H4 (cell line): ENCODE measurements at regions not wholly inside any gene's neighbourhood (a gene's known extent, or its start where the extent isn't known, plus 50 kb on each side); places are given as distances from the start of the nearest gene placed in this dataset.
"Not testable (repeated sequence)": the region's sequence is repeated elsewhere in the genome, so short reads cannot be mapped to it uniquely, and the experiment has no call there.

ENCODE experiments used
- DNase-seq: peaks from one replicate; pipeline ENCODE4 v3.0.0-alpha.2; 2015; ENCODE audit warnings: low spot score

GRCh38 chr3:25945836-25946235, 155.9 kb downstream of the OXSM start:
- no peak for DNase-seq

DNA sequence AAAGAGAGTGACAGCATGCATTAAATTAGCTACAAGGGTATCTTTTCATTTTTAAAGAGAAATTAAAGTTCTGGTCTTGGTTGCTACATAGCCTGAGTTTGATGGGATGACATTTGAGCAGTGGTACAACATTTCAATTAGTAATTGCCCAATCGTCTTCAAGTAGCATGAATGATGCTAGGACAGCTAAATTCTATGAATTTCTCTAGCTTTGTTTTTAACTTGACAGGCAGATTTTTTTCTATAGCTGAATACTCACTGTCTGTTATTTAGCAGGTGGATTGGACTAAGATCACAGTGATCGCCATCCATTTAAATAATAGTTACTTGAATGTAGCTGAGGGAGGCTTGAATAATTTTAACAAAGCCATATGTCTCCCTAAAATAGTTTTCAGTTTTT, 162.2 kb downstream of the OXSM start:
- no peak for DNase-seq

- DNase-seq: no peak
Measured at GRCh38 chr3:25957026-25957425, 167.1 kb downstream of the OXSM start.

GRCh38 chr3:25960776-25961175, 170.9 kb downstream of the OXSM start:
- no peak for DNase-seq

GRCh38 chr3:25962255-25962654, 172.4 kb downstream of the OXSM start:
- DNase-seq: no peak

DNA sequence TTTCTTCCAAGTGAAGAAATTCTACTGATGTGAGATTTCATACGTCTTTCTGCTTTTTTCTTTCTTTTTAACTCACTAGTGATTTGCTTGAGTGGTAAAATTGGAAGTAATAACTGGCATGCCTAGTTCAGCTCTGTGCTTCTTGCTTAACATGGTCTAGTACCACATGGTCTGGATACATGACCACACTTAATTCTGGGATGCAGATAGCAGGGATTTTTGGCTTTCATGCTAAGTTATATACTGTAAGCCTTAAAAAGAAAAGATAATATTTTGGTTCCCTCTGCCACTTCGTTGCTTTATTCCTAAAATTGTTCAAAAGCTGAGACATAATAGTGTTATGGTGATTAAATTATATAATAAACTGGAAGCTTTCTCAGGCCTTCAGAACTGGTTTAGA, 174.3 kb downstream of the OXSM start:
- no peak for DNase-seq

- DNase-seq: no peak
Measured at GRCh38 chr3:25967385-25967784, 177.5 kb downstream of the OXSM start.

GRCh38 chr3:25971736-25972135, 181.8 kb downstream of the OXSM start:
- DNase-seq: no peak

DNA sequence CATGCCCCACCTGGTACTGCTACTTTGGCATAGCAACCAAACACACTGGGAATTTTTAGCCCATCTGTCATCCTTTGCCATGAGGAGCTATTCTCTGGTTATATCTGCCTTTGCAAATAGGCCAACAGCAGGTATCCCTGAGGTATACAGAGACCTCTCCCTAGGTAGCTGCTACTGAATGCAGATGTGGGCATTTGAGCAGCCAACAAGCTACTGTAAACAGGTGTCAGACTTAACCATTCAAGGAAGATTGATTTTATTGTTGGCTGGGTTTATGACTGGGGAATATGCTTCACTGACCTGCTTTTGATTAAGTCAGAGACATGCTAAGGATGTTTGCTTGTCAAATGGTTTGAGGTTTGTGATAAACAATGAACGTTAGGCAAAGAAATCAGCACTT, 183.2 kb downstream of the OXSM start:
- no peak for DNase-seq

DNA sequence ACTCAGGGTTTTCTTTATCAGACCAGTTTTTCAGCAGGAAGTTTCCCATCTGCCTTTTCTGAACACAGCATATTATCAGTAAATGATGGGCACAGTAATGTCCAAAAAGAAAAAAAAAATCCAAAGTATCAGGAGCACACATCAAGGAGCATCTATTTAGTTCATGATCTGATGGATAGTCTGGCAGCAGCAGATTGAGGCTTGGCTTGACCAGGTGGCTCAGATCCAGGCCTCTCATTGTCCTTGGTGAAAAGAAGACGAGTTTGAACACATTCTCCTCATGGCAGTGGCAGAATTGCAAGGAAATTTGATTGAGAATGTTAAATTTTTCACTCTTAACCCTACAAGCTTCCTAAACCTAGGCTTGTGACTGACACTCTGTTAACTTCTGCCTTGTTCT, 192.9 kb downstream of the OXSM start:
- no peak for DNase-seq

DNA sequence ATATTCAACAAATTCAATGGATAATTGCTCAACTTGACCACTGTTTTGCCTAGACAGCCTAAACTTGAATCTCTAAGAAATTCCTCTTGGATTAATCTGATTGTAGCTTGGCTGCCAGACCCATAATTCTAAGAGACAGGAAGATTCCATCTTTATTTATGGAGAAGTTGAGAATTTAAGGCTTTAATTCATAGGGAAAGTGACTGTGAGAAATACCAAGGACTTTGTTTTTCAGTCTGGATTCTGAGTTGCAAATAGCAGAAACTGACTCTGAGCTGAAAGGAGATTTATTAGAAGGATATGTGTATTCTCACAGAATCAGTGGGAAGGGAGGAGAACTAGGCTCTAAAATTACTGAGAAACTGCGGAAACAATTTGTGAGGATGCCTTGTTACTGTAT, 195.7 kb downstream of the OXSM start:
- DNase-seq: no peak

DNA sequence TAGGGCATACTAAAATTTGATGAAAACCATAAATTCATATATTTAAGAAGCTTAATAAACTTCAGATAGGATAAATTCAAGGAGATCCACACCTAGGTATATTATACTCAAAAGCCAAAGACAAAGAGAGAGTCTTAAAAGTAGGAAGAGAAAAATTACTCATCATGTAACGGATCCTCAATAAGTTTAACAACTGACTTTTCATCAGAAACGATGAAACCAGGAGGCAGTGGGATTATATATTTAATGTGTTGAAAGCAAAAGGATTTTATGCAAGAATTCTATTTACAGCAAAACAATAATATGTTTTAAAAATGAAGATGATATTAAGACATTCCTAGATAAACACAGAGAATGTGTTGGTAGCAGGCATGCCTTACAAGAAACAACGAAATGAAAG, 202.7 kb downstream of the OXSM start:
- DNase-seq: no peak

DNA sequence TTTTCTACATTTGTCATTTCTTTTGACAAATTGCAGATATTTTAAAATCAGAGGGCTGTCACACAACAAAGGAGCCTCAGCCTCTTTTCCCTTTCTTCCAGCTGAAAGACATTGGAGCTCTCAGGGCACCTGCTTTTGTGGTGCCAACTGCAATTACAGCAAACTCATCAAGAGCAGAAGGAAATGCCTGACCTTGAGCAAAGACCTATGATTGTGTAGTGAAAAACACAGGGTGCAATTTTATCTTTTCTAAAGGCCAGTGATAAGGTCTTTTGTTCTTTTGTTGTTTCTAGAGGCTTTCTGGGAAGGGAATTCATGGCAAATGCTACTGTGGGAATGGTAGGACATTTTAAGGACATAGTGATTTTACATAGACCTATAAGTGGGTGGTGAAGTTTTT, 214.3 kb downstream of the OXSM start:
- DNase-seq: no peak

DNA sequence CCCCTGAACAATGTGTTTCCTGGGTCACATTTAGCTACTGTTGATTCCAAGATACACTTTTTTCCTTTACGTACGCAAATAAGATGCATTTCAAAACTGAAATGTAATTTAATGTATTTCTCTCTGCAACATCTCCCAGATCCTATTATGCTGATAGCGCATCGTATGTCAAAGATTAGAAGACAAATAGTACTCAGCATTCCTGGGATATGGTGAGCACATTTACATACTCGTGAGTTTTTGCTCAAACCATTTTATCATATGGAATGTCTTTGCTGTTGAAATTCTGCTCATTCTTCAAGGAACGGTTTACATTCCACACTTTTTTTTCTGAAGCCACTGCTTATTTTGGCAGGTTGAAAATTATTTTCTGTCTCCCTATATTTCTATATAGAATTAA, 221.4 kb downstream of the OXSM start:
- DNase-seq: no peak

GRCh38 chr3:26012241-26012745, 222.4 kb downstream of the OXSM start:
- DNase-seq: no peak

GRCh38 chr3:26015752-26016151, 225.9 kb downstream of the OXSM start:
- no peak for DNase-seq

- DNase-seq: no peak
Measured at GRCh38 chr3:26018889-26019288, 229.0 kb downstream of the OXSM start.

GRCh38 chr3:26024206-26024605, 234.3 kb downstream of the OXSM start:
- DNase-seq: not testable (repeated sequence)

DNA sequence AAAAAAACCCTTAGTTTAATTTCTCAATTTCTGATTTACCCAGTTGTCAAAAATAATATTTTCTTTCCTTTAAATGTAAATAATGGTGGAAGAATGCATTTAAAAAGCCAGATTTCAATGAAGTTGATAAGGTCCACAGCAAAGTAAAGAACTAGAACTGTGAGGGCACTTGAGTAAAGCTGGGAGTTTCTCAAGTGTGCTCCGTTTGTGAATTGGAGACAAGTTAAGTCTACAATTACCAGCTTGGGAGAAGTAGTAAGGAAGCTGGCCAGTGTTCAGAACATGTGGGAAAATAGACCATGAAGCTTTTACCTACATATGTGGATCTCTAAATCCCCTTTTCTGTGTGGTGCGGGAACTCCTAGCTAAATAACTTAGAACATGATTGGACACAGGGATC, 239.4 kb downstream of the OXSM start:
- DNase-seq: no peak

DNA sequence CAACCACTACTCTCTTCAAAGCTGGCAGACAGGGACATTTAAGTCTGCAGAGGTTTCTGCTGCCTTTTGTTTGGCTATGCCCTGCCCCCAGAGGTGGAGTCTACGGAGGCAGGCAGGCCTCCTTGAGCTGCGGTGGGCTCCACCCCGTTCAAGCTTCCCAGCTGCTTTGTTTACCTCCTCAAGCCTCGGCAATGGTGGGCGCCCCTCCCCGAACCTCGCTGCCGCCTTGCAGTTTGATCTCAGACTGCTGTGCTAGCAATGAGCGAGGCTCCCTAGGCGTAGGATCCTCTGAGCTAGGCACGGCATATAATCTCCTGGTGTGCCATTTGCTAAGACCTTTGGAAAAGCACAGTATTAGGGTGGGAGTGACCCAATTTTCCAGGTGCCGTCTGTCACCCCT, 252.2 kb downstream of the OXSM start:
- not testable (repeated sequence) for DNase-seq

DNA sequence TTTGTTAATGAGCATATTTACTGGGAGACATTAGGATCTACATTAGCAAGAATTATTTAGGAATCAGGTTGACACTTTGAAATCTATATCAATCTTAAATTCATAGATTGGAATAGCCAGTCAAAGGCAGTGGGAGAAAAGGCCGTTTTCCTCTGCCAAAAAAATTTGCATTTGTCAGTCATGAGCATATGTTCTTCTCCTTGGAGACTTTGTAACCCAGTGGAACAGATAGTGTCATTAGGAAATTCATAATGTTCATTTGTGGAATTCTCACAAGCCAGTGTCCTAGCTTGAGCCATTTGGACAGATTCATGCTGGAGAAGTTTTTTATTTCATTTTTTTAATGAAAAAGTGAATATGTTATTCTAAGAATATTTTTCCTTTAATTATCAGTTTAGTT, 260.1 kb downstream of the OXSM start:
- no peak for DNase-seq

DNA sequence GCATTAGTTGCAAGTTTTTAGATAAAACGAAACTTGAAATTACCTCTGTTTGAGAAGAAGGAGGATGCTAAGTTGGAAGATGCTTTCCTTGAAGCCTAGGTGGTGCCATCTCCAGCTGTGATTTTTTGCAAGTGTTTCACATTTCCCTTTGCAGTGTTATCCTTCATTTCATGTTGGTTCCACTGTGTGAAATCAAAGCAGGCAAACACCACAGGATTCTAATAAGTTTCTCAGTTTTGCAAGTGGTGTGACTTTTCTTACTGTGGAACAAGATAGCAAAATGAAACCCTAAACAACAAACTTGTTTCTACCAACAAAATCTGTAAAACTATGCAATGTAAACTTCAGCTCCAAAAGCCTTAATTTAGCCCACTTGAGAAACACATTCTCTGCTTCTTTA, 260.9 kb downstream of the OXSM start:
- no peak for DNase-seq

GRCh38 chr3:26058901-26059321, 269.0 kb downstream of the OXSM start:
- no peak for DNase-seq

DNA sequence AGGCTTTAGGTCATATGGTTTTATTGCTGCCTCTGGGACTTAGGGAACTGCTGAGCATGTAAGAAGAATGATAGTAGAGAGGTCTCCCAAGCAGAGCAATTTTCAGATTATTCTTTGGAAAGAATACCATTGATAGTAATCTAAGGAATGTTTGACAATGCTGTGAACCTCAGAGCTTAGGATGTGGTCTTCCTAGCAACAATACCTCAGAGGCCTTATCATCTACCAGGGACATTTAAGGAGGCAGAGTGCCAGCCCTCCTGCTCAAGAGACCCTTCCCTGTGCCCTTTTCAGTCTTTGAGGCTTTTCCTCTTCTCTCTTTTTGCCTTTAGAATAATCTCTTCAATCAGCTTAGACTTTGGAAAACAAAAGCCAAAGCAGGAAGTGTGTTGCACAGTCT, 272.1 kb downstream of the OXSM start:
- no peak for DNase-seq

GRCh38 chr3:26064297-26064696, 274.4 kb downstream of the OXSM start:
- no peak for DNase-seq
